Caco-2 (cell line): ENCODE measurements at regions not wholly inside any gene's neighbourhood (a gene's known extent, or its start where the extent isn't known, plus 50 kb on each side); places are given as distances from the start of the nearest gene placed in this dataset.

ENCODE experiments used
- BruUV-seq: library from RNA; stranded (reverse); fragments of 400-500 nt; replicated peaks from 2 replicates; lab custom pipeline; 2021; lab: Mats Ljungman, UMichigan
- CTCF ChIA-PET: fragments of 300-600 bp; sonication (Branson Sonifier 250); formaldehyde crosslinking; loops from one replicate; lab custom pipeline; 2022; ENCODE audit warnings: antibody characterized with exemption; lab: Charles Lee
- POLR2A ChIA-PET: fragments of 300-600 bp; sonication (Branson Sonifier 250); formaldehyde crosslinking; loops from one replicate; lab custom pipeline; 2022; ENCODE audit warnings: antibody characterized with exemption; lab: Charles Lee
- DNase-seq, 2 experiments: peaks; one replicate each; pipeline versions ENCODE4 v3.0.0 to v3.0.0-alpha.2; 2020 to 2022
- H3K27me3 ChIP-seq: replicated peaks from 2 replicates; pipeline ENCODE4 v1.6.0; 2011; ENCODE audit warnings: low read length; ENCODE audit not compliant: control insufficient read depth, insufficient read depth
- H3K36me3 ChIP-seq: 2 replicates; pipeline ENCODE4 v1.5.1; 2011; ENCODE audit warnings: low read length; ENCODE audit not compliant: control insufficient read depth, insufficient read depth
- H3K4me1 ChIP-seq: fragments of 250-450 bp; sonication (Bioruptor Pico); 2 replicates; pipeline ENCODE4 v1.5.1; 2020; ENCODE audit warnings: mild to moderate bottlenecking
- H3K4me3 ChIP-seq: 2 replicates; pipeline ENCODE4 v1.5.1; 2011; ENCODE audit warnings: low read depth, mild to moderate bottlenecking, control low read depth, low read length
- H3K9me3 ChIP-seq: fragments of 250-450 bp; sonication (Bioruptor Pico); 2 replicates; pipeline ENCODE4 v1.5.1; 2020; ENCODE audit warnings: mild to moderate bottlenecking, moderate library complexity
- H3K27ac Mint-ChIP-seq: one replicate; pipeline ENCODE4 v1.8.0; 2022; ENCODE audit warnings: mixed read lengths; ENCODE audit not compliant: unreplicated experiment
- H3K27me3 Mint-ChIP-seq: one replicate; pipeline ENCODE4 v1.8.0; 2022; ENCODE audit warnings: mixed read lengths; ENCODE audit not compliant: insufficient read depth, unreplicated experiment
- H3K36me3 Mint-ChIP-seq: one replicate; pipeline ENCODE4 v1.8.0; 2022; ENCODE audit warnings: mild to moderate bottlenecking, mixed read lengths; ENCODE audit not compliant: insufficient read depth, unreplicated experiment
- H3K4me1 Mint-ChIP-seq: one replicate; pipeline ENCODE4 v1.8.0; 2022; ENCODE audit warnings: low read depth, mixed read lengths; ENCODE audit not compliant: unreplicated experiment
- H3K4me3 Mint-ChIP-seq: one replicate; pipeline ENCODE4 v1.8.0; 2022; ENCODE audit warnings: mild to moderate bottlenecking, moderate library complexity, mixed read lengths; ENCODE audit not compliant: unreplicated experiment
- H3K9me3 Mint-ChIP-seq: one replicate; pipeline ENCODE4 v1.8.0; 2022; ENCODE audit warnings: mixed read lengths; ENCODE audit not compliant: unreplicated experiment
- CTCF ChIP-seq, 2 experiments: fragments of 200-600 bp in 1 of 2; IDR thresholded peaks; 1 replicate in 1 of 2; 2 replicates in 1 of 2; pipeline versions ENCODE4 v1.5.1 to v1.8.0; 2011 to 2022; ENCODE audit warnings: antibody characterized with exemption in 1 of 2, control low read depth in 1 of 2, inconsistent platforms in 1 of 2, low read depth in 1 of 2, low read length in 1 of 2, mild to moderate bottlenecking in 1 of 2, moderate library complexity in 1 of 2; ENCODE audit not compliant: insufficient read depth in 1 of 2, severe bottlenecking in 1 of 2, unreplicated experiment in 1 of 2
- intact Hi-C: fragments of 100-400 bp; cut with micrococcal nuclease; formaldehyde crosslinking; loops from one replicate; pipeline ENCODE4 v1.10.0; 2022; ENCODE audit not compliant: unreplicated experiment

GRCh38 chr3:144663456-144664436 is 692.1 kb downstream of the DIPK2A start:
- ChIA-PET POLR2A (no interaction called here), CTCF (no interaction called here)
- H3K27me3 Mint-ChIP-seq = no peaks in the 10 kb centered on the region
- H3K4me1 ChIP-seq = 0 out of 2 replicates have a peak, but pooled peaks cover 3% of the 10 kb centered on the region
- H3K9me3 ChIP-seq = peaks cover 10% of the 10 kb centered on the region; the same call in 1 of the 2 replicates
- H3K27ac Mint-ChIP-seq = no peak overlapping the region
- H3K27me3 ChIP-seq = no peaks in the 10 kb centered on the region
- no TSS peak for BruUV-seq
- H3K9me3 Mint-ChIP-seq = peaks cover 32% of the 10 kb centered on the region
- intact Hi-C loops = no loop called here
- no peaks in the 10 kb centered on the region for H3K4me1 Mint-ChIP-seq
- no peak overlapping the region for H3K4me3 Mint-ChIP-seq
- no peak for DNase-seq
- no peaks in the 10 kb centered on the region for H3K36me3 Mint-ChIP-seq
- H3K4me3 ChIP-seq = no peak overlapping the region
- TF ChIP-seq CTCF (IDR thresholded peaks at IDR 0.05; ENCODE audit: insufficient read depth in 1 of 2, low read depth in 1 of 2, low read length in 1 of 2, severe bottlenecking in 1 of 2, unreplicated experiment in 1 of 2) = no peak
- H3K36me3 ChIP-seq = no peaks in the 10 kb centered on the region

GRCh38 chr3:144665567-144666053 is 694.0 kb downstream of the DIPK2A start:
- ChIA-PET POLR2A (no interaction called here), CTCF (no interaction called here)
- no peak overlapping the region for H3K4me3 Mint-ChIP-seq

More at GRCh38 chr3:144665567-144666053, 694.0 kb downstream of the DIPK2A start:
- Mint-ChIP-seq H3K27me3 (no peaks in the 10 kb centered on the region), H3K27ac (no peak overlapping the region), H3K36me3 (no peaks in the 10 kb centered on the region), H3K9me3 (peaks cover 32% of the 10 kb centered on the region), H3K4me1 (no peaks in the 10 kb centered on the region)
- intact Hi-C loops = no loop called here
- H3K9me3 ChIP-seq = peaks cover 10% of the 10 kb centered on the region; the same call in 1 of the 2 replicates
- no TSS peak for BruUV-seq
- 0 out of 2 replicates have a peak, but pooled peaks cover 6% of the 10 kb centered on the region for H3K4me1 ChIP-seq
- H3K36me3 ChIP-seq = no peaks in the 10 kb centered on the region
- no peak overlapping the region for H3K4me3 ChIP-seq
- H3K27me3 ChIP-seq = no peaks in the 10 kb centered on the region
- no peak for DNase-seq
- TF ChIP-seq CTCF (IDR thresholded peaks at IDR 0.05; ENCODE audit: insufficient read depth in 1 of 2, low read depth in 1 of 2, low read length in 1 of 2, severe bottlenecking in 1 of 2, unreplicated experiment in 1 of 2) = no peak
